IPS-20b (cell line): ENCODE measurements at regions not wholly inside any gene's neighbourhood (a gene's known extent, or its start where the extent isn't known, plus 50 kb on each side); places are given as distances from the start of the nearest gene placed in this dataset.
"Not testable (repeated sequence)": the region's sequence is repeated elsewhere in the genome, so short reads cannot be mapped to it uniquely, and the experiment has no call there.

Experiments used
- H3K27ac ChIP-seq: one replicate; pipeline ENCODE4 v1.5.1; 2013; ENCODE audit warnings: low read length
- H3K27me3 ChIP-seq: 2 replicates; pipeline ENCODE4 v1.6.1; 2013; ENCODE audit warnings: mild to moderate bottlenecking, low read length, inconsistent platforms; ENCODE audit not compliant: insufficient read depth
- H3K36me3 ChIP-seq: 2 replicates; pipeline ENCODE4 v1.6.1; 2013; ENCODE audit warnings: low read depth, mild to moderate bottlenecking, inconsistent platforms, low read length, moderate library complexity; ENCODE audit not compliant: insufficient read depth
- H3K4me1 ChIP-seq: 2 replicates; pipeline ENCODE4 v1.6.1; 2013; ENCODE audit warnings: mild to moderate bottlenecking, control low read depth, inconsistent platforms, low read length, moderate library complexity; ENCODE audit not compliant: insufficient read depth
- H3K4me3 ChIP-seq: 2 replicates; pipeline ENCODE4 v1.5.1; 2013; ENCODE audit warnings: mild to moderate bottlenecking, low read length, inconsistent platforms
- H3K9ac ChIP-seq: 2 replicates; pipeline ENCODE4 v1.6.1; 2013; ENCODE audit warnings: low read depth, mild to moderate bottlenecking, inconsistent platforms, low read length, moderate library complexity
- H3K9me3 ChIP-seq: 2 replicates; pipeline ENCODE4 v1.6.1; 2013; ENCODE audit warnings: mild to moderate bottlenecking, low read depth, low read length, inconsistent platforms; ENCODE audit not compliant: insufficient read depth

DNA sequence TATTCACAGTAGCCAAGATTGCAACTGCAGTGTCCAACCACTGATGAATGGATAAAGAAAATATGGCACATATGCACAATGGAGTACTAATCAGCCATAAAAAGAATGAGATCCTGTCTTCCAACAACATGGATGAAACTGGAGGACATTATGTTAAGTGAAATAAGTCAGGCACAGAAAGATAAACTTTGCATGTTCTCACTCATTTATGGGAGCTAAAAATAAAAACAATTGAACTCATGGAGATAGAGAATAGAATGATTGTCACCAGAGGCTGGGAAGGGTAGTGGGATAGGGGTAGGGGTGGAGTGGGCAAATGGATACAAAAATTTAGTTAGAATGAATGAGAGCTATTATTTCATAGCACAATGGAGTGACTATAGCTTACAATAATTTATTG lies 305.5 kb upstream of the ETAA1 start:
- H3K27ac ChIP-seq: no peak overlapping the region
- H3K27me3 ChIP-seq: no peaks in the 10 kb centered on the region
- H3K4me3 ChIP-seq: no peak overlapping the region
- H3K9me3 ChIP-seq: no peaks in the 10 kb centered on the region
- H3K4me1 ChIP-seq: no peaks in the 10 kb centered on the region; the same call in 1 of the 2 replicates
- H3K9ac ChIP-seq: no peak overlapping the region
- no peaks in the 10 kb centered on the region for H3K36me3 ChIP-seq

DNA sequence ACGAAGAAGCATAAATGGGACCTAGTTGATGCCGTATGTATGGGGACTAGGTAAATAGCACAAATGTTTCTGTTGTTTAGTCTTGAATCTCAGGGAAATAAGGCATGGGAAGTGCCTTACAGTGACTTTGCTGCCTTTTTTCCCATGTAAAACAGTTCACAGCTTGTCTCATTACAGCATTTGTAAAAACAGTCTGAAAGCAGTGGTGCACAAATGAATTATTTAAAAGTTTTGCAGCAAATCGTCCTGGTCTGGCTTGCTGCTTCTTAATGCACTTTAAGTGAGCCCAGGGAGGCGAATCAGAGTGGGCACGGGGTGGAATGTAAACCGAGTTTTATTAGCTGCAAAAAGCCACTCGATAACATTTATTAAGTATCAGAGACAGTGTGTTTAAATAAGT lies 302.0 kb upstream of the ETAA1 start:
- no peaks in the 10 kb centered on the region for H3K9me3 ChIP-seq
- no peak overlapping the region for H3K4me3 ChIP-seq
- H3K4me1 ChIP-seq: no peaks in the 10 kb centered on the region; the same call in 1 of the 2 replicates
- H3K36me3 ChIP-seq: no peaks in the 10 kb centered on the region
- no peaks in the 10 kb centered on the region for H3K27me3 ChIP-seq
- H3K27ac ChIP-seq: no peak overlapping the region
- H3K9ac ChIP-seq: no peak overlapping the region

DNA sequence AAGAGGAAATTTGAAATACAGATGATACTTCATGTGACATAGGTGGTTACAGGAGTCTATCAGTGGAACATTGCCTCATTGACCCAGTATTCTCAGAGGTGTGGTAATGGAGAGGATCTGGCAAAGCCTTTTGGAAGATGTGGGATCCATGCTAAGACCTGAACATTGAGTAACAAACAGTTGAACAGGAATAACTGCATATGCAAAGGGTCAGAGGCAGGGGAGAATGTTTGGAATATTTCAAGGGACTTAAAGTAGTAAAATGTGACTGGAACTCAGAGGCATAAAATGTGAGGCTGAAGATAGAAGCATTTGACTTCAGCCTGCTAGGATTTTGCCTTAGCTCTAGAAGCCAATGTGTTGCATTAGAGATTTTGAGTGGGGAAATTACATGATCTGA lies 300.2 kb upstream of the ETAA1 start:
- H3K4me3 ChIP-seq: no peak overlapping the region
- no peaks in the 10 kb centered on the region for H3K27me3 ChIP-seq
- no peak overlapping the region for H3K9ac ChIP-seq
- H3K27ac ChIP-seq: no peak overlapping the region
- no peaks in the 10 kb centered on the region for H3K36me3 ChIP-seq
- H3K9me3 ChIP-seq: no peaks in the 10 kb centered on the region
- no peaks in the 10 kb centered on the region; the same call in 1 of the 2 replicates for H3K4me1 ChIP-seq

DNA sequence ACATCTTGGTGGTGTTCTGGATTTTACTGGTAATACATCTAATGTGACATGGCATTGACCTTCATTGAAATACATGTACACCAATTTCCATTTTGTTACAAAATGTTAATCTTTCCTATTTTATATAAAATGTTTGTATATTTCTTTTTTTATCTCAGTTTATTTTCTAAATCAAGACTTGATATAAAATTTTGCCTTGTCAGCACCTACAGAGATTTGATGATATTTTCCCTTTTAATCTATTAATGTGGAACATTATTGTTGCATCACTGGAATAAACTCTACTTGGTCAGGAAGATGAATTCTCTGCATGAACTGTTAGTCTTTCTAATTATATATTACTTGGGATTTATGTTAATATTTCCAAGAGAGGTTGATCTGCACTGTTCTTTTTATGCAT lies 294.0 kb upstream of the ETAA1 start:
- Histone ChIP-seq H3K36me3 (no peaks in the 10 kb centered on the region), H3K9ac (no peak overlapping the region), H3K9me3 (peaks cover 21% of the 10 kb centered on the region; the same call in 1 of the 2 replicates), H3K27ac (no peak overlapping the region), H3K4me1 (no peaks in the 10 kb centered on the region), H3K4me3 (no peak overlapping the region), H3K27me3 (no peaks in the 10 kb centered on the region)

DNA sequence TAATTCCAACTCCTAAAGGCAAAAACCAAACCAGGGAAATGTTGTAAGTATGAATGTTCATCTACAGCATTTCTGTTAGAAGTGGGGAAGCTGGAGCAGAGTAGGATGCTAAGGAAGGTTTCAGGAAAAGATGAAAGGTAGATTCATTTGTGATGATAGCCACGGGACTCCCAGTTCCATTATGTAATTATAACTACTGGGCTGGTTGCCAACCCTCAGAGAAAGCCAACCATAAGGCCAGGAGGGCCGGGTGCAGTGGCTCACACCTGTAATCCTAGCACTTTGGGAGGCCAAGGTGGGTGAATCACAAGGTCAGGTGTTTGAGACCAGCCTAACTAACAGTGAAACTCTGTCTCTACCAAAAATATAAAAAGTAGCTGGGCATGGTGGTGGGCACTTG lies 288.9 kb upstream of the ETAA1 start:
- Histone ChIP-seq H3K36me3 (no peaks in the 10 kb centered on the region), H3K4me3 (no peak overlapping the region), H3K9ac (no peak overlapping the region), H3K27me3 (no peaks in the 10 kb centered on the region), H3K9me3 (peaks cover 17% of the 10 kb centered on the region; the same call in 1 of the 2 replicates), H3K4me1 (no peaks in the 10 kb centered on the region), H3K27ac (no peak overlapping the region)

DNA sequence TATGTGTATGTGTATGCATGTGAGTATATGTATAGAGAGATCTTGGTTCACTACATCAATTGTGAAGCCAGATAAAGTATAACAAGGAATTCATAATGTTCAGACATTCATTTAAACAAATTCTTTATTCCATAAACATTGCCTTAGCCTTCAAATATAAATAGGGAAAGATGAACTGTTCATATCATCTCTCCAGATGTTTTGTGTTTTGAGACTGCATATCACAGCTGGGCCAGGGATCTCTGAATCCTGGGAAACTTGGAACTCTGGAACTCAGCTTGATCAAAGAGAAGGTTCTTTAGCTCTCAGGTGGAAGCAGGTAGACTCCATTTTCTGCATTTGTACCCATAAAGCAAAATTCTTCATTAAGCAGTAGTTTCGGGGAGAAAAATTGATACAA lies 272.6 kb upstream of the ETAA1 start:
- H3K36me3 ChIP-seq: no peaks in the 10 kb centered on the region
- H3K9ac ChIP-seq: no peak overlapping the region
- H3K4me1 ChIP-seq: no peaks in the 10 kb centered on the region
- H3K9me3 ChIP-seq: no peaks in the 10 kb centered on the region
- H3K27me3 ChIP-seq: no peaks in the 10 kb centered on the region
- H3K27ac ChIP-seq: no peak overlapping the region
- H3K4me3 ChIP-seq: no peak overlapping the region

DNA sequence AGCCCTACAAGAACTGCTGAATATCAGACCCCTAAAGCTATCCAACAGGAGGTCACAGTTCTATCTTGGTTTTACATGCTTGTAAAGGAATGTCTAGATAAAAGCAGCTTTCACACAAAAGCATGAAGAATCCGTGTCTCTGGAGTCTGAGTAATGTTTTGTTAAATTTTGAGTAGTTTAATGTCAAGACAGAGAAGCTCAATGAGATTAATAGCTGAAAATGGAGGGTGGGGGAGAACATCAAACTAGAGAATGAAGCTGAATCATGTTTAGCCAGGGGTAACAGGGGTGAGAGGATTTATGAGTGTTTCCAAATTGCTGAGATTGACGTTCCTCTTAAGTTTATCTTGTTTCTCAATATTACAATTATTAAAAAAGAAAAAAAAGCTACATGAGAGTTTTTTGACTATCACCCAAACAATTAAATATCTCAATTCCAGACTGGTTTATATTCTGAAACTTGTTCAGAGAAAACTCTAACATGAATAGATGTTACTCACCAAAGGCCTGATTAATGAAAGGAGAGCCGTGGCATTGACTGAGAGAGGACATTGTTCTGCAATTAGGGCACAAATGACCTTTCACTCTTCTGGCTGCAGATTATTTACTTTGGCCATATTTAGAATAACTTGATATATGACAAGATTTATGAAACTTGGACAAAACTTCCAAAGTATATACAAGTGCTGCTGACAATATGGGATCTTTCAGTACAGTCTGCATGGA lies 266.4 kb upstream of the ETAA1 start:
- no peak overlapping the region for H3K27ac ChIP-seq

DNA sequence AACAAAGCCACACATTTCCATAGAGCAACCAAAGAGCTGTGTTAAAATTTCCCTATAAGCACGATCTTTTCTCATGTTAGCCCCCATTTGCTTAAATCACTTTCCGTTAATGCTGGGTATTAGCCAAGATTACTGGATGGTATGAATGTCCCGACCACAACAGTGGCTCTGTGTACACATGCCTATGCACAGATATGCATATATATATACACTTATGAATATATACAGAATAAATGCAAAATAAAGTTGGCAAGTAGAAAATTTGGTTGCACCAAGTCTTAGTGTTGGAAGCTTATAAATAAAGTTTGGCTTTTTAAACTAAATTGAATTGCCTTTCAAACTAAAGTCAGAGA lies 265.9 kb upstream of the ETAA1 start:
- Histone ChIP-seq H3K4me3 (no peak overlapping the region), H3K27me3 (no peaks in the 10 kb centered on the region), H3K27ac (no peak overlapping the region), H3K9me3 (no peaks in the 10 kb centered on the region), H3K36me3 (no peaks in the 10 kb centered on the region), H3K9ac (no peak overlapping the region), H3K4me1 (no peaks in the 10 kb centered on the region)

More for the DNA sequence above, 266.4 kb upstream of the ETAA1 start:
- H3K4me3 ChIP-seq: no peak overlapping the region
- no peaks in the 10 kb centered on the region for H3K9me3 ChIP-seq
- H3K4me1 ChIP-seq: no peaks in the 10 kb centered on the region
- no peak overlapping the region for H3K9ac ChIP-seq
- H3K36me3 ChIP-seq: no peaks in the 10 kb centered on the region
- H3K27me3 ChIP-seq: no peaks in the 10 kb centered on the region

DNA sequence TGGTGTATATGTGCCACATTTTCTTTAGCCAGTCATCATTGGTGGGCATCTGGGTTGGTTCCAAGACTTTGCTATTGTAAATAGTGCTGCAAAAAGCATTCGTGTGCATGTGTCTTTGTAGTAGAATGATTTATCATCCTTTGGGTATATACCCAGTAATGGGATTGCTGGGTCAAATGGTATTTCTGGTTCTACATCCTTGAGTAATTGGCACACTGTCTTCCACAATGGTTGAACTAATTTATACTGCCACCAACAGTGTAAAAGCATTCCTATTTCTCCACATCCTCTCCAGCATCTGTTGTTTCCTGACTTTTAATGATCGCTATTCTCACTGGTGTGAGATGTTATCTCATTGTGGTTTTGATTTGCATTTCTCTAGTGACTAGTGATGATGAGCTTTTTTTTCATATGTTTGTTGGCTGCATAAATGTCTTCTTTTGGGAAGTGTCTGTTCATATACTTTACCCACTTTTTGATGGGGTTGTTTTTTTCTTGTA lies 264.6 kb upstream of the ETAA1 start:
- not testable (repeated sequence) for H3K4me3 ChIP-seq, H3K9ac ChIP-seq, H3K27ac ChIP-seq, H3K9me3 ChIP-seq, H3K36me3 ChIP-seq, H3K4me1 ChIP-seq, H3K27me3 ChIP-seq

DNA sequence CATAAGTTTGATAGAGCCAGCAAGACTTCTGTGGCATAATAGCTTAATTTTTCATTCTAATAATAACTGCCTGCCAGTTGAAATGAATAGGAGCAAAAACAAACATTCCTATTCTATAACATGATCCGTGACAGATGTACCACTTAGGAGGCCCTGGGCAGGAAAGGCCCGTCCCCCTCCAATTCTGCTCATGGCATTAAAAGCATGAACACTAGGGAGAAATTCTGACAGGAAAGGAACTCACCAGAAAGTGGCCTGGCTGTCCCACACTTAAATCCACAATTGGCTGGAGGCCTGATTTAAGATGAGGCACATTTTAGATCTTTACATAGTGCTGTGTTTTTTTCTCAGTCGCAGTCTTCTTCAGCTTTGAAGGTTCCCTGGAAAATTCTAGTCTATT lies 261.9 kb upstream of the ETAA1 start:
- H3K27me3 ChIP-seq: no peaks in the 10 kb centered on the region
- no peak overlapping the region for H3K27ac ChIP-seq
- no peak overlapping the region for H3K9ac ChIP-seq
- no peaks in the 10 kb centered on the region for H3K36me3 ChIP-seq
- H3K4me3 ChIP-seq: no peak overlapping the region
- no peaks in the 10 kb centered on the region for H3K4me1 ChIP-seq
- H3K9me3 ChIP-seq: no peaks in the 10 kb centered on the region

DNA sequence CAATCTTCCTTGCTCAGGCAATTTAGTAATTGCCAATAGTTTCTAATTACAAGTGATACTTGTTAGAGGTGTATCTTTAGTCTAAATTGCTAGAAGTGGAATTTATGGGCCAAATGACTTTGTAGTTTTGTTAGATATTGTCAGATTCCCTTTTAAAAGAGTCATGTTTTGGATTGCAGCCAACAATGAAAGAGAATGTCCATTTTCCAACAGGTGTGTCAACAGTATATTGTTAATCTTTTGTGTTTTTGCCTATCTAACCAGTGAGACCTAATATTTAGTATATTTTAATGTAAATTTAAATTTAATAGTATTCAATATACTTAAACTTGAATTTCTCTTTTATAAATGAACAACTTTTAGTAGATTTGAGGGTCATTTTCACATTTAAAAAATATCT lies 259.4 kb upstream of the ETAA1 start:
- H3K4me1 ChIP-seq: no peaks in the 10 kb centered on the region
- H3K9ac ChIP-seq: no peak overlapping the region
- H3K27me3 ChIP-seq: no peaks in the 10 kb centered on the region
- H3K4me3 ChIP-seq: no peak overlapping the region
- no peaks in the 10 kb centered on the region for H3K36me3 ChIP-seq
- no peak overlapping the region for H3K27ac ChIP-seq
- no peaks in the 10 kb centered on the region for H3K9me3 ChIP-seq

DNA sequence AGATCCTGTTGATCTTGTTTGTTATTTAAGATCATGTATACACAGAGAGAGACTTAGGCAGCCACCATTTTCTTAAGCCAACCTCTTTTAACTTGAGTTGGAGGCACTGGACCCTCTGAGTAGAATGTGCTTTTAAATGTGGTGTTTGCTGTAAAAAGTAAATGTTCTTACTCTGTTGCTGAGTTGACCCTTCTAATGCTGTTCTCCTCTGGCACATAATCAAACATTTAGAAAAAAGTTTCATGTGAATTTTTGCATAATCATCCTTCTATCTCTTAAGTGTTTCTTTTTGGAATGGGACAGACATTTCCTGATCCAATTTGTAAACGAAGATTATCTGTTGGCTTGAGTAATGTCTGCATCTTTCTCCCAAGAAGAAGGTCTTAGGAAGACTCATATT lies 255.1 kb upstream of the ETAA1 start:
- H3K27me3 ChIP-seq: no peaks in the 10 kb centered on the region
- H3K36me3 ChIP-seq: no peaks in the 10 kb centered on the region
- H3K4me1 ChIP-seq: no peaks in the 10 kb centered on the region
- no peak overlapping the region for H3K4me3 ChIP-seq
- H3K9me3 ChIP-seq: no peaks in the 10 kb centered on the region
- no peak overlapping the region for H3K9ac ChIP-seq
- H3K27ac ChIP-seq: no peak overlapping the region
